Inflammatory macrophage treated with lipopolysaccharide for 1 hour (primary cell): ENCODE measurements at regions not wholly inside any gene's neighbourhood (a gene's known extent, or its start where the extent isn't known, plus 50 kb on each side); places are given as distances from the start of the nearest gene placed in this dataset.
"Not testable (repeated sequence)": the region's sequence is repeated elsewhere in the genome, so short reads cannot be mapped to it uniquely, and the experiment has no call there.

ENCODE experiments used
- DNase-seq, 2 donors: peaks; one replicate each; pipeline ENCODE4 v3.0.0-alpha.2; 2020 to 2022

DNA sequence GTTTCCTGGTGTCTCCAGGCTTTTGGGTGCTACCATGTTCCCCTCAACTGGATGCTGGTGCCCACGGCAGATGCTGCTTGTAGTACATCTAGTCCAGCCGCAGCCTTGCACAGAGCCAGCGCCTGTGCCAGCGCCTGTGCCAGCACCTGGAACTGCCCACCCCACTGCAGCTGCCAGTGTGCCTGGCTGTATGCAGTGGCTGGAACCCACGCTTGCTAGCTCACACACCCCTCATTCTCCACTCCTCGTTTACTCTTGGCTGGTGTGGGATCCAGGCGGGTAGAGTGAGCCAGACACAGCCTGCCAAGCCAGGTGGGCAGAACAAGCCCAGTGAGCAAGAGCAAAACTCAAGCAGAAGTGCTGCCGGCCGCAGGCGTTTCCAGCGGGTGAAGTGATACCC is 428.6 kb downstream of the SLITRK1 start:
- DNase-seq: no peak

DNA sequence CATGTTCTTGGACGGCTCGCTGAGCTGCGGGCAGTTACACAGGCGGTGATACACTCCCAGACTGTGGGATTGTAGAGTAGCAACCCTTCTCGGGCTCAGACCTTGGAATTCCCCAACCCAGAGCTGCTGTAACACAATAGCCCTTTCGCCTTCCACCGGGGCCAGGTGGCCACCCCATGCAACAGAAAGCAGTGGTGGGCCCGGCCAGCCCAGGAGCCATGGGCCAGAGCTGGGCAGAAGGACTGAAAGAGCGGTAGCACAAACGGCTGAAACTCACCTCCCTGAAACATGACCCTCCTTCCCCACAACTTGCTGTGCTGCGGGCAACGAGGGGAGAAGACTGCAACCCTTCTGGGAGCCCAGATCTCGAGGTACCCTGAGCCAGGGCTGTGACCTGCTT is 429.0 kb downstream of the SLITRK1 start:
- DNase-seq: no peak

DNA sequence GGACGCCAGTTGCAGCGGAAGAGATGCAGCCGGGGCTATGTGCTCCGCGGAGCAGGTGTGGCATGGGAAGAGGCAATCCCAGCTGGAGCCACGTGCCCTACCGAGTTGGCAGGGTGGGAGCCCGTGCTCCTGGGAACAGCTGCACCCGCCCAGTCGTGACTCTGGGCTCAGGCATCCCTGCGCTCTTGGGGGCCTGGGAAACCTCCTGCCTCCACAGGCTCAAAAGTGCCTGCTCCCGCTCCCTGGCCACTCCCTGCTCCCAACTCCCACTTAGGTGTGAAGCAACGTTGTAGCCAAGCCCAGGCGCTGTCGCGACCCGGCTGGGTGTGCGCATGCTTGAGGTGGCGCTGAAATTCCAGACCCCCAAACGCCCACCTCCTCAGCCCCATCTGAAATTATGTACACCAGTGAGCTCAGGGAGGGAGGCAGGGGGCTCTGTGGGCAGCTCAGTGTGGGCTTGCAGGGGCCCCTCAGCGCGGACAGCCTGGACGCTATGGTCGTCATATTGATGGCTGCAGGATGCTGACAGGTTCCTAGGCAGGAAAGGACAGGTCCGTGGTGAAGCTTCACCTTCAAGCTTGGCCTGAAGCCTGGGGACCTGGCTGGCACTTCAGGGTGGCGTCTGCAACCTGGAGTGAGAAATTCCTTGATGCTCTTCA is 429.9 kb downstream of the SLITRK1 start:
- no peak for DNase-seq

DNA sequence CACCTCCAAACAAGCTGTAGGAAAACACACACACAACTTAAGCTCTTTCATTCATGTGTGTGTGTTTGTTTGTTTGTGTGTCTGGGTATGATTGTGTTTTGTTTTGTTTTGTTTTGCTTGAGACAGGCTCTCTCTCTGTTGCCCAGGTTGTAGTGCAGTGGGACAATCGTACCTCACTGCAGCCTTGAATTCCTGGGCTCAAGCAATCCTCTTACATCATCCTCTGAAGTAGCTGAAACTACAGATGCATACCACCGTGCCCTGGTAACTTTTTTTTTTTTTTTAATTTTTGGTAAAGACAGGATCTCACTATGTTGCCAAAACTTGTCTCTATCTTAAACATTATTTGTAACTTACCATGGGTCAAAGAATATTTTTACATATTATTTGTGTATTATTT is 431.7 kb downstream of the SLITRK1 start:
- DNase-seq: no peak

DNA sequence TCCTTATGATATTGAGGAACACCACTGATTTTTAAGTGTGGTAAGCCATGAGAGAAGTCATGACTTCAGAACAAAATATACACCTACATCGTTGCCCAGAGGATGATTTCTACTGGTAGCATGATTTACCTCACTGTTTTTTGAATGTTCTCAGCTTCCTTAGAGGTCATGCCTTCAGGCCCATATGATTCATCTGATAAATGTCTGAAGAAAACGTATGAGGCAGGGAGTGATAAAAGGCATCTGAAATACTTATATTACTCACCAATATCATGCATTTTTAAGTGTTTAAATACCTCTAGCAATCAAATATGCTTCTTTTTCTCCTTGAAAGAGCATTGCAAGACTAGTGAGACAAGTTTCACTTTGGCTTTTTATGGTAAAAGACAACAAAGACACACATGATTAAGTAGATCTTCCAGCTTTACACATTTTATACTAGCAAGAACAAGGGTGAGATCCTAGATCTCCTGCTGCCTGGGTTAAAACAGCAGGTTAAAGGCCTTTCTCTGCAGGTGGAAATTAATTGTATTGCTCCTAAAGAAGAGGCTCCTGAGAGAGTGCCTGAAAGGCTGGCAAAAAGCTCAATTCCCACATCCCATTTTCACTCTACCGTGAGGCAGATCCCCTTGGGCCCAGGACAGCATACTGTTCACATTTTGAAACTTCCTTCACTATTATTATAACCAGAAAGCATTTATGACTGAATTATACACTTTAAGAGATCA is 432.4 kb downstream of the SLITRK1 start:
- no peak for DNase-seq

DNA sequence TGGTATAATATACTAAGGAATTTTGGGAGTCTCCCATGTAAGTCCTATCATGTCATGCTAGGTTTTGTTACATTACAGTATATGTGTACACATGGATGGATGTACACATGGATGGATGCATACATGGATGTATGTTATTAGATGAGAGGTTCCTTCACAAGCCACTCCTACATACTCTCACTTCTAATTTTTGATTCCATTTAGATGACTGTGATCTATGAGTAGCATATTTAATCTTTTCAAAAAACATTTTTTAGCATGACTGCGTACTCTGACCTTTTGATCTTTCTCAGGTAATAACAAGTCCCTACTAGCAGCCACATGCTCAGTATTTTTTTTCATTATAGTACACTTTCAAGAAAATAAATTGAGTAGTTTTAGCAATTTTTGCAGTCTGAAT is 441.8 kb downstream of the SLITRK1 start:
- DNase-seq: no peak

DNA sequence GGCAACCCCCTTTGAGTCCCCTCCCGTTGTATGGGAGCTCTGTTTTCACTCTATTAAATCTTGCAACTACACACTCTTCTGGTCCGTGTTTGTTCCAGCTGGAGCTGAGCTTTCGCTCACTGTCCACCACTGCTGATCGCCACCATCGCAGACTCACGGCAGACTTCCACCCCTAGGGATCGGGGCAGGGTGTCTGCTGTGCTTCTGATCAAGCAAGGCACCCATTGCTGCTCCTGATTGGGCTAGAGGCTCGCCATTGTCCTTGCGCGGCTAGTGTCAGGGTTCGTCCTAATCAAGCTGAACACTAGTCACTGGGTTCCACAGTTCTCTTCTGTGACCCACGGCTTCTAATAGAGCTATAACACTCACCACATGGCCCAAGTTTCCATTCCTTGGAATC is 442.8 kb downstream of the SLITRK1 start:
- DNase-seq: not testable (repeated sequence)

DNA sequence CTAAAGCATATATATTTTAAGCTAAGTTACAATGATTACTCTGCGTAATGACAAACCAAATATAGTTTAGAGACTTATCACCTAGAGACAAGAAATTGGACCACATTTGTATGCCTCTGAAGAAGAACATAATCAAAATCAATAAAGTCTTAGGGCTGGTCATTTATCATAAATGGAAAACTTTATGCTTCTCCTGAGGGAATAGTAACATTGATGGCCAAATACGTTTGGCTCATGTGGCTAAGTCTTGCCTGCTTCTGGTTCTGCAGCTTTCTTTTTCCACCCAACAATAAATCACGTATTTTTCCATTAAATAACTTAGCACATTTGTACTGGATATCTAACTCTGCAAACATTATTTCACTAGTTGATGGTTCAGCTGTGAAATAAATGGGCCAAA is 458.4 kb downstream of the SLITRK1 start:
- DNase-seq: no peak

DNA sequence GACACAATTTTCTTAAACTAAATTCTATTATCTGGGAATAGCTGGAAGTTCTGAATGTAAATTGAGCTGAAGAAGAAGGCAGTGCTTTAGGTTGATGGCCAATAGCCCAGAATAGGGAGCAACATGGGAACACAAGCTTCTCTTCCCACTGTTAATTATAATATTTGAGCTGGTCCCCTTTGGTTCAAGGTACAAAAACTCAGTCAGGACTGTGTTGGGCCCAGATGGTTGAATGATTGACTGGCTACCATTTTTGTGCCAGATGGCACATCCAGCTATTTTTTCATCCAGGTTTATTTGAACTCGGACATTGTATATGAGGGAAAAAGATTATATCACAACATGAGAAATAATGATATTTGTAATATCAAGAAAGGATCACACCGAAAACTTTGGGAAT is 458.9 kb downstream of the SLITRK1 start:
- DNase-seq: no peak

DNA sequence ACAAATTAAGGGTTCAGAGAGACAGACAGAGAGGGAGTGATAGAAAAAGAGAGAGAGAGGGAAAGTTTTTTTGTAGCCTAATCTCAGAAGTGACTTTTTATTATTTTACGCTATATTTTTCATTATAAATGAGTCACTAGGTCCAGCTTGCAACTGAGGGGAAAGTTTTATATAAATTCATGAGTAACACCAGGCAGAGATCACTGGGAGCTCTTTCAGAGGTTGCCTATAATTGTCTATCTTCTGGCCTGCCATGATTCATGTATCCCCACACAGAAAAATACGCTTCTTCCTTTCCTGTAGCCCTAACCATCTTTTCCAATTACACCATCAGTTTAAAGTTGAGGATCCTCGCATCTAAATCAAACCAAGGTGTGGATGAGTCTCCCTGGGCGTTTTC is 467.9 kb downstream of the SLITRK1 start:
- DNase-seq: no peak

DNA sequence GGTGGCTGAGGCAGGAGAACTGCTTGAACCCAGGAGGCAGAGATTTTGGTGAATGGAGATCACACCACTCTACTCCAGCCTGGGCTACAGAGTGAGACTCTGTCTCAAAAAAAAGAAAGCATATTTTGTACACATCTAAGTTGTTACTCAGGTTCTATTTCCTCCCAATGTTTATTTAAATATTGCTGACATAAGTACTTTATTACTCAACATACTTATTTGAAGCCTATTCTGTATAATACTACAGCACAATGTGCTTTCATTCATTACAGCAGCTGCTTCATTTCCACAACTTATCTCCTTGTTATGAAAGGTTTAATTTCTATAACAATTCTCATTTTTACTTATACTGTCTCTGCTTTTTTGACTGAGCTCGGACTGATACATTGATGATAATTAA is 495.7 kb downstream of the SLITRK1 start:
- DNase-seq: no peak

DNA sequence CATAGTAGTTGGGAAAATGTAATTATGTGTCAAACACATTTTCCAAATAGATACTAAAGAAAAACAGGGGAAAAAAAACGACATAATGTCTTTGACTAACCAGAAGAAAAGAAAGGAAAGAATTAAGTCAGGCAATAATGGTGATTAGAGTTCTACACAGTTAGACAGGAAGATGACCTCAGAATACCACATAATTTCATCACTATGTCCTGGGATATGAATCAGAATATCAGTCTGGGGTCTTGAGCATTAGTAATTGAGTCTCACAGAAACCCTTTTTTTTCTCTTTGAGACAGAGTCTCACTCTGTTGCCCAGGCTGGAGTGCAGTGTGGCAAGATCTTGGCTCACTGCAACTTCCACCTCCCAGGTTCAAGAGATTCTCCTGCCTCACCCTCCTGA is 503.4 kb downstream of the SLITRK1 start:
- no peak for DNase-seq

DNA sequence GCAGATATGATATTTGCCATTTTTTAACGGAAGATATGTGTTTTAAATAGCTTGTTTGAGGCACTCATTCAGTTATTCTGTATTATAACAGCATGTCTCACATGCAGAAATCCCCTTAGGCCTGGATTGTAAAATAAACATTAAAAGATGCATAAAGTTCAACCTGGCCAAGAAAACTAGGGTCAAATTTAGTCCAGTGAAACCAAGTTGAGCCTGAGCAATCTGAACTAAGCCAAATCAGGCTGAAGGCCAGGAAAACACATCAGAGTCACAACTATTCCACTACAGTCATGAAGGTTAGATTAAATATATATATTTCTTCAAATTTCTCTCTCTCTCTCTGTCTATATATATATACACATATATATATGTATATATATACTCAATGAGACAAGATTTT is 504.8 kb downstream of the SLITRK1 start:
- no peak for DNase-seq

DNA sequence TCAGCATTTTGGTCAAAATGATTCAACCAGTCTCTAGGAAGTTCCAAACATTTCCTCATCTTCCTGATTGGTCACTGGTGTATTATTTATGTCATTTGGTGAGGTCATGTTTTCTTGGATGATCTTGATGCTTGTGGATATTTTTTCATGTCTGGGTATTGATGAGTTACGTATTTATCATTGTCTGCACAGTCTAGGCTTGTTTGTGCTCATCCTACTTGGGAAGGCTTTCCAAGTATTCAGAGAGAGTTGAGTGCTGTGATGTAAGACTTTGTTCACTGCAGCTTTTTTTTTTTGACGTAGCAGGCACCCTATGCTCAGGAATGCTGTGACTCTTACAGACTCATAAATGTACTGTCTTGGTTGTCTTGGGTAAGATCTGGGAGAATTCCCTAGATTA is 509.5 kb downstream of the SLITRK1 start:
- DNase-seq: no peak

DNA sequence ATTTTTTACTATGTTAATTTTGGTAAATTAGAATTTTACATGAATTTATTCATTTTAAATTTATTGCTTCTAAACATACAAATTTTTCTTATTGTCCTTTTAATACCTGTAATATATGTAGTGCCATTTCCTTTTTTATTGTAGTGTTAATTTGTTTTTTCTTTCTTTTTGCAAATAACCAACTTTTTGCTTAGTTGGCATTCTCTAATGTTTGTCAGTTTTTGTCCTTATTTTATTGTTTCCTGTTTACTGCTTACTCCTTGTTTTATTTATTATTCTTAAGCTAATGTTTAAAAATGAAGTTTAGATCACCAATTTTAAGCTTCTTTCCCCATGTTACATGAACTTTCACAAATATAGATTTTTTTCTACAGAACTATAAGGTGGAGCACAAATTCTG is 516.6 kb downstream of the SLITRK1 start:
- DNase-seq: no peak

DNA sequence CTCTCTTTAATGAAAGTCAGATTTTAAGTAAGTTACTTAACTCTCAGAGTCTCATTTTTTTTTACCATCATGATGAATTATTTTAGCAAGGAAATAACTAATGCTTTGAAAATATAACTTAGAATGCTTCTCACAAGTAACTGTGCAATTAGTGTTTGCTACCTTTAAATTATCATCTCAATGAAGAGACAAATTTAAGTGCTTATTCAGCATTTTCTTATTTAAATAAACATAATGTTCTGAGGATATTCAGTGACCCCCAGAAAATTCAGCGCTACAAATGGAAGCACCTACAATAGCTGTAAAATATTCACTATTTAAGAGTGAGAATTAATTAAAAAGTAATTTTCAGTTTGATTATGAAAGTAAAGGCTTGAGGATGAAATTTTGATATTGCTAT is 527.2 kb downstream of the SLITRK1 start:
- no peak for DNase-seq

DNA sequence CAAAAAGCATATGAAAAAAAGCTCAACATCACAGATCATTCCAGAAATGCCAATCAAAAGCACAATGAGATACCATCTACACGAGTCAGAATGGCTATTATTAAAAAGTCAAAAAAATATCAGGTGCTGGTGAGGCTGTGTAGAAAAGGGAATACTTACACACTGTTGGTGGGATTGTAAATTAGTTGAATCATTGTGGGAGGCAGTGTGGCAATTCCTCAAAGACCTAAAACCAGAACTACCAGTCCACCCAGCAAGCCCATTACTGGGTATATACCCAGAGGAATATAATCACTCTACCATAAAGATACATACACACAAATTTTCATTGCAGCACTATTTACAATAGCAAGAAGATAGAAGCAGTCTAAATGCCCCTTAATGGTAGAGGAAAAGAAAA is 529.9 kb downstream of the SLITRK1 start:
- no peak for DNase-seq

DNA sequence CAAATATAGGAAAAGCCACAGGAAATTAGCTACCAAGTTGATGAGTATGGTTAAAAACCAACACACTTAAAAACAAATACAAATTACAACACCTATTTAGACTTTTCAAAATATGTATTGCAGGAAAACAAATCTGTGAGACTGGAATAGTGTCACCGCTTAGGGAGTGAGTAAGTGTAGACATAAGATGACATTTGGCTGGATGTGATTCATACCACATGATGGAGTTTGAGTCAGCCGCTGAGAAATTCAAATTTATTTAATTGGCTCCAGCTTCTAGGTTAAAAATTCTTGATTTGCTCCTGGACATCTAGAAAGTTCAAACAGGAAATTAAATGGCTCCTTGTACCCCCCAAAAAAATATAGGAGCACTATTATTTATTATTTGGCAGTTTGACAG is 531.7 kb downstream of the SLITRK1 start:
- DNase-seq: no peak

DNA sequence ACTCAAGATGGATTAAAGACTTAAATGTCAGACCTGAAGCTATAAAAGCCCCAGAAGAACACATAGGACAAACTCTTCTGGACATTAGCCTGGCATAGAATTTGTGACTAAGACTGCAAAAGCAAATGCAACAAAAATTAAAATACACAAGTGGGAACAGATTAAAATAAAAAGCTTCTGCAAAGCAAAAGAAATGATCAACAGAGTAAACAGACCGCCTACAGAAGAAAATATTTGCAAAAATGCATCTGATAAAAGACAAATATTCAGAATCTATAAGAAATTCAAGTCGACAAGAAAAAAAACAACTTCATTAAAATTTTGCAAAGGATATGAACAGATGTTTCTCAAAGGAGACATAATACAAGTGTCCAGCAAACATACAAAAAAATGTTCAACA is 537.8 kb downstream of the SLITRK1 start:
- no peak for DNase-seq

DNA sequence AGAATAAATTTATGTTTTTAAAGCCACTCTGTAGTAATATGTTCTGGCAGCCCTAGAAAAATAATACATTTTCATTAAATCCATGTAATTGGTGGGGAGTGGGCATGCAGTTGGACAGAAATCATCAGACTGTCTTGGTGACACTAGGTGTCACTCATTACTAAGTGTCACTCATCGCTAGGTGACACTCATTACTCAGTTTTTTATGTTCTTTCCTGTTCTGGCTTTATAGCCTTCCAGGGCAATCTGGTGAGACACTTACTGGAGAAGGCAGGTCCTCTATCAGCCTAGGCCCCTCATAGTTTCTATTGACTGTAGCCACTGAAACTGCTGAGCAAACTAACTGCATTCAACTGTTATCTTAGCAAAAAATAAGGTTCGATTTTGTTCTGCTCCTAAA is 542.1 kb downstream of the SLITRK1 start:
- DNase-seq: no peak

DNA sequence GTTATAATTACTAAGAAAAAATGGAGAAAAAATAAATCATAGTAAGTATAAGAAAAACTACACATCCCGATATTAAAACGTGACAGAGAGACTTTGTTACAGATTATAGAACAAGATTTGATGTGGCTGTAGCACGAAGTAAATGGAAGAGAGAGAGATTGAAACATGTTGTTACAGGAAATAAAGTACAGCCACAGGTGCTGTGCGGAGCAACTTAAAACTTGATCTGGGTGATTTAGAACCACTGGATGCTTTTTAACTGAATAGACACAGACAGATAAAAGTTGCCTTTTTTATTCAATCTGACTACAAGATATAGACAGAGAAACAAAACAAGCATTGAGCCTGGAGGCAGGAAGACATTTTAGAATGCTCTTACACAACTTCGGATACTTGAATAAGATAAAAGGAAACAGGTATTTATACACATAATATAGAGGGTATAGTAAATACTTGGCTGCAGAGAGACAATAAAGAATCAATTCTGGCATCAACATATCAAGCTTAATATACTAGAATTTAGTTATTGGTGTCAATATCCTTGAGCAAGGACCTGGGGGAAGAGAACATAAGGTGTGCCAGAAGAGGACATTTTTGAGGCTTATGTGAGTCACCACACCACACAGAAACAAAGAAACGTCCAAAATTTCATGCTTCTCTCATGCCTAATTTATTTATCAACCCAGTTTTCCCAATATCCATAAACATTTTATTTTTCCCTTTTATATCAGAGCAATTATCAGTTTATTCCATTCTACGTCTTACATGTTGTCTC is 548.5 kb downstream of the SLITRK1 start:
- no peak for DNase-seq

DNA sequence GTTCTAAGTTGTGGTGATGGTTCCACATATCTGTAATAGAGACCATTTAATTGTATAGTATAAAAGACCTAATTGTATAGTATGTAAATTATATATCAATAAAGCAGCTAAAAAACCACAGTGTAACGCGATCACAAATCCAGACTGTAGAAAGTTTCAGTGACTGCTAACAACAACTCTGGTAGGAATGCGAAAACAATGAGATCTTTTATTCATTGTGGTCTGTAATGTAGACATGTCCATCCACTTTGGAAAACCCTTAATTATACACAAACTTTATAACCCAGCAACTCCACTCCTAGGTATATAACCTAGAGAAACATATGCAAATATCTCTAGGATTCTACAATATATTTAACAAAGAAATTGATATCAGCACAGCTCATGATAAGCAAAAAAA is 549.5 kb downstream of the SLITRK1 start:
- no peak for DNase-seq

DNA sequence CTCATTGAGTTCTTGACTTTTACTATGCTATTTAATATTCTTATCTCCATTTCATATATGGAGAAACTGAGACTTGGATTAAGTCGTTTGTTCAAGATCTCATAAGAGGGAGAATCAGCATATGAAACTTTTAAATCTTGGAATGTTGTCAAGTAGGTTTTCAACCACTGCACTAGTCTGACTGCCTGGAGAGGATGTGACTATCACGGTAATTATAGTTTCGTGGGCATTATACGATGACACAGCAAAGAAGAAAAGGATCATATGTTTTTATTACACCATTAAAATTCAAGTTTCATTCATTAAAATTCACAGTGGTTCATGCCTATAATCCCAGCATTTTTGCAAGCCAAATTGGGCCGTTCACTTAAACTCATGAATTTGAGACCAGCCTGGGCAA is 555.2 kb downstream of the SLITRK1 start:
- DNase-seq: no peak

DNA sequence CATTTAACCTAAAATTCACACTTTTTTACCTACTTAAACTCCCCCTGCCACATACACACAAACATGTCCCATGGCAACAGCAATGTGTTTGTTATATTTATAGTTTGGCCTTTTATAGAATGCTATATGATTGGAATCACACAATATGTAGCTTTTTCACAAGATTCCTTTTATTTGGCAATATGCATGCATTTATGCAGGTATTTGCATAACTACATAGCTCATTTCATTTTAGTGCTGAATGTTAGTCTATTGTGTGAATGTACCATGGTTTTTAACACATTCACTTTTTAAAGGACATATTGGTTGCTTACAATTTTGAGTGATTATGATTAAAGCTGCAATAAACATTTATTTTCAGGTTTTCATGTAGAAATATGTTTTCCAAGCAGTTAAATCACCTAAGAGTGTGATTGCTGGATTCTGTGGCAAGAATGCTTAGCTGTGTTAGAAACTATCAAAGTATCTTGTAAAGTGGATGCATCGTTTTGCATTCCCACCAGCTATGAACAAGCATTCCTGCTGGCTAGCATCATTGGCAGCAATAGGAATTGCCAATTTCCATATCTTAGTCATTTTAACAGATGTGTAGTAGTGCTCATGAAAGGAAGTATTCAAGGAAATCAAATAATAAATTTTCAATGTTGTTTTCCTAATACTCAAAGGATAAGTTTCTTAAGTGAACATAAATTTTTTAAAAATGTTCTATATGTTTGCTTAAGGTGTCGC is 557.0 kb downstream of the SLITRK1 start:
- DNase-seq: no peak
